GM10248 (cell line): ENCODE measurements at regions not wholly inside any gene's neighbourhood (a gene's known extent, or its start where the extent isn't known, plus 50 kb on each side); places are given as distances from the start of the nearest gene placed in this dataset.

Experiments
- CTCF ChIA-PET: fragments of 300-600 bp; sonication (Branson Sonifier 250); formaldehyde crosslinking; extraction: SDS; loops from one replicate; lab custom pipeline; 2021; ENCODE audit warnings: antibody characterized with exemption; lab: Yijun Ruan, JAX
- POLR2A ChIA-PET: fragments of 350-650 bp; sonication (Branson Sonifier 250); formaldehyde crosslinking; extraction: SDS; loops from one replicate; lab custom pipeline; 2020; ENCODE audit warnings: antibody characterized with exemption; lab: Yijun Ruan, JAX
- DNase-seq: peaks from one replicate; pipeline ENCODE4 v3.0.0; 2012; ENCODE audit errors: extremely low spot score
- TF ChIP-seq, protein P1 (sequence below): IDR thresholded peaks from 2 replicates; pipeline ENCODE4 v1.5.1; 2012; ENCODE audit warnings: mild to moderate bottlenecking, low read depth; ENCODE audit errors: extremely low read depth, missing control alignments, control extremely low read depth

DNA sequence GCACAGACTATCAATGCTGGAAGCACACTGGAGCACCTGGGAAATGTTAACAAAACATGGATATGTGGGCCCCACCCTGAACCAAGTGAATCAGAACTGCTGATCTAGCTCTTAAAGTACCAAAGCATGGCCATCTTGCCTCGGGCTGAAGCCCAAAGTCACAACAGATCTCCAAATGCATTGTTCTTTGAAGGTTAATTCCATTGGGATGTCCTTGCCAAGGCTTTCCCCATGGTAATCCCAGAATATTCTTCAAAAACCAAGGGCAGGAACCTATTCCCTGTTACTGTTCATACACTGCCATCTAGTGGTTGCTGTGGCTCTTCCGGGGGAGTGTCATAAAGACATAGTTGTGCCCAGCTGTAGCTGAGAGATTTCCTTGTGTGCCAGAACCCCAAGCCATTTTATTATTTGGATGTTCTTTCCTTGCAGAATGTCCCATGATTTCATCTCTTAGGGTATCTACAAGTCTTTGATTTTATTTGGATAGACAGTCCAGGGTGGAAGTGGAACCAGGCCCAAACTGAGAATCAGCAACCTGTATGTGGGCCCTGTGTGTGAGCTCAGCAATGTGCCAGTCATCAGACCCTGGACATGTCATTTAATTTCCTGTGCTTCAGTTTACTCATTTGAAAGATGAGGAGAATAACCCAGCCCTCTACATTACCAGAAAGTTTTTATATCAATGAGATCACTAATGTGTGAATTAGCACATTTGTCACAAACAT is 290.0 kb downstream of the ACTL7B start:
- peak; percentile 53 for DNase-seq
- CTCF ChIA-PET = interaction anchor here (0.8 to 3.6 kb wide), 30 partner anchors 8 to 1429 kb away, joined by 3 to 24 read pairs (median 4); no protein-coding TSS in a partner anchor
- POLR2A ChIA-PET = no interaction called here
- TF ChIP-seq, protein P1, sequence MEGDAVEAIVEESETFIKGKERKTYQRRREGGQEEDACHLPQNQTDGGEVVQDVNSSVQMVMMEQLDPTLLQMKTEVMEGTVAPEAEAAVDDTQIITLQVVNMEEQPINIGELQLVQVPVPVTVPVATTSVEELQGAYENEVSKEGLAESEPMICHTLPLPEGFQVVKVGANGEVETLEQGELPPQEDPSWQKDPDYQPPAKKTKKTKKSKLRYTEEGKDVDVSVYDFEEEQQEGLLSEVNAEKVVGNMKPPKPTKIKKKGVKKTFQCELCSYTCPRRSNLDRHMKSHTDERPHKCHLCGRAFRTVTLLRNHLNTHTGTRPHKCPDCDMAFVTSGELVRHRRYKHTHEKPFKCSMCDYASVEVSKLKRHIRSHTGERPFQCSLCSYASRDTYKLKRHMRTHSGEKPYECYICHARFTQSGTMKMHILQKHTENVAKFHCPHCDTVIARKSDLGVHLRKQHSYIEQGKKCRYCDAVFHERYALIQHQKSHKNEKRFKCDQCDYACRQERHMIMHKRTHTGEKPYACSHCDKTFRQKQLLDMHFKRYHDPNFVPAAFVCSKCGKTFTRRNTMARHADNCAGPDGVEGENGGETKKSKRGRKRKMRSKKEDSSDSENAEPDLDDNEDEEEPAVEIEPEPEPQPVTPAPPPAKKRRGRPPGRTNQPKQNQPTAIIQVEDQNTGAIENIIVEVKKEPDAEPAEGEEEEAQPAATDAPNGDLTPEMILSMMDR = peak; percentile 70

DNA sequence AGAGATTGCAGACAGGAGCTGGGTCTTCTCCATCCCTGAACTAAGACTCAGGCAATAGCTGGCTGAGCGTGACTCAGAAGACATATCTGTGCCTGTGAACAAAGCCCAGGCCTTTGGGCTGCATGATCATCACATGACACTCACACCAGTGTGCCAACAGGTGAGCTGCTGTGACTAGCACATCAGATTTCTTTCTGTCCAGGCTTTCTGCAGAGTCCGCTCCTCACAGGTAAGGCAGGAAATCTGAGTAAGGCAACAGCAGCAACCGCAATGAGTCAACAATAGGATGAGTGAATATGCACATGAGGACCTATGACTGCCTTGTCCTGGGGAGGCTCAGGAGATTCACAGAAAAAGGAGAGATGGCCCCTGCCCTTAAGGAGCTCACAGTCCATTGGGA is 293.6 kb downstream of the ACTL7B start:
- ChIA-PET CTCF (no interaction called here), POLR2A (no interaction called here)
- TF ChIP-seq, protein P1 = no peak
- no peak for DNase-seq

DNA sequence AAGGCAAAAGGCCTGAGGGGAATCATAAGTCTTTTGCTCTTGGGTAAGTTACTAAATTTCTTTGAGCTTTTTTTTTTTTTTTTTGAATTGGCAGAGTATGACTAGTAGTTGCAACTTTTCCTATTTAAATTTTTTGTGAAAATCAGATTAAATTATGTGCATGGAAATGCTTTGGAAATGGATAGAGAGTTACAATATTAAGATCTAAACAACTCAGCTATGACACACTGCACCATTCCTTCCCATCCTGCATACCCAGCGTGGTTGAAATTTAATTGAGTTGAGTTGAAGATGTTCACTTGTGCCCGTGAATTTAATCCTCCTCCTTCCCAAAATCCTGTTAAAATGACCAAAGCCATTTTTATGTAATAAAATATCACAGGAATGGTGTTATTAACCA is 296.4 kb downstream of the ACTL7B start:
- TF ChIP-seq, protein P1 = no peak
- ChIA-PET CTCF (interaction anchor here (0.7 to 1.4 kb wide), 3 partner anchors 10 to 1134 kb away, joined by 3 to 4 read pairs (median 3); no protein-coding TSS in a partner anchor), POLR2A (no interaction called here)
- DNase-seq = no peak

DNA sequence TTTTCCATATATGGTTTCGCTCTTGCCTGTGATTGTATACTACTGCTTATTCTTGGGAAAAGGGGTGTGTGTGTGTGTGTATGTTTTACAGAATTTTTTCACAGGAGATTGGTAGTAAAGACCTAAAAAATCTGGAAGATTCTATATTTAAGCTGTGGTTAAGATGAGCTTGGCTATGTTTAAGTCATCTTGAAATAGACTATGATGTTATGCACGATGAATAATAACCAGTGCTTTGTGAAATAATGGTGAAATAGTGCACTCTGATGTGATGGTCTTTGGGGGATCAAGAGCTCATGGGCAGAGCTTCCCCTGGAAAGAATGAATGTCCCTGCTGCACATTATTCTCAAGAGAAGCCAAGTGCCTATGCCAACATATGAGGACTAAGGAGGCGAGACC is 301.0 kb downstream of the ACTL7B start:
- no peak for DNase-seq
- TF ChIP-seq, protein P1 = no peak
- ChIA-PET CTCF (interaction anchor here (1.1 to 3.3 kb wide), 2 partner anchors 9 to 10 kb away, joined by 4 to 12 read pairs; no protein-coding TSS in a partner anchor), POLR2A (no interaction called here)

DNA sequence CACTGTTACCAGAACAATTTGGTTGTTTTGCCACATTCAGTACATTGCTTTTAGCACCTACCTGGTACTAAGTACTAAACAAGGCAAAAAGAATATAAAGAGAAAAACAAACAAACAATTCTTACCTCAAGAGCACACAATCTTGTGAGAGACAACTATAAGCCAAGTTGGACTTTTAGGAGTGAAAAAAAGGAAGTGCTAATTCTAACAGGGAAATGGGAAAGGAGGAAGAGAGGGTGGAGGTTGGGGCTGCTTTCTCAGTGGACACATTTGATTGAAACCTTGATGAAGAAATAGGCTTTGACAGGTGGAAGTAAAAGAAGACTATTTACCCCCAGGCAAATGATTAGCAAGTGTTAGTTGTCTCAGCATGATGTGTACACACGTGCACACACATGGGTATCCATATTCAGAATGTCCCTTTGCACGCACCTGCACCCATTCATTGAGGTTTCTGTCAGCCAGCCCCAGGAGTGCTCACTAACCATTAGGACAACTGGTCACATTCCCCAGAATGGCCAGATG is 302.6 kb downstream of the ACTL7B start:
- CTCF ChIA-PET = no interaction called here
- POLR2A ChIA-PET = no interaction called here

DNA sequence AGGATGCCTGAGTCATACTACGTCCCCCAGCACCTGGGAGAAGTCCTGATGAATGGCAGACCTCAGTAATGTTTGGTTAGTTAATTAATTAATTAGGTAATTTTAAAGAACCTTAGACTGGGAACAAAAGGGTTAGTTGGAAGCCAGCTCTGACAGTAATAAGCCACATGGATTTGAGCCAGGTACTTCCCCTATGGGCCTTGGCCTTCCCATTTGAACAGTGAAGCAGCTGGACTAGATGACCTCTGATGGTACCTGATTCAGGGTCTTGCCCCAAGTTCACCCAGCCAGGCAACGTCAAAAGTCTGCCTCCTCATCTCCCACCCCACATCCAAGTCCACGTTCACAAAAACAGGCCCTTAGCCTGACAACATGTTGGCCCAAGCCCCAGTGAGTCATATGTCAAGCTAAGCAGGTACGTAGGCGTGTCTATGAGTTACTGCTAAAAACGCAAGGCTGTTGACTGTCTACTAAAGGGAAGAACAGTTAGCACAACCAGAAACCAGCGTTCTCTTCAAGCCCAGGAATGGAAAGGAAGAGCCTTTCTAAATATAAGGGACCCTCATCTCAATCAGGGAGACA is 303.2 kb downstream of the ACTL7B start:
- ChIA-PET CTCF (interaction anchor here (1.1 kb wide), 1 partner anchor 13 kb away, joined by 3 read pairs; no protein-coding TSS in a partner anchor), POLR2A (no interaction called here)
- TF ChIP-seq, protein P1 = no peak
- no peak for DNase-seq

More for the DNA sequence above, 302.6 kb downstream of the ACTL7B start:
- TF ChIP-seq, protein P1 = no peak
- DNase-seq = no peak
